ENCODE measurements at regions not wholly inside any gene's neighbourhood (a gene's known extent, or its start where the extent isn't known, plus 50 kb on each side); places are given as distances from the start of the nearest gene placed in this dataset.

DNA sequence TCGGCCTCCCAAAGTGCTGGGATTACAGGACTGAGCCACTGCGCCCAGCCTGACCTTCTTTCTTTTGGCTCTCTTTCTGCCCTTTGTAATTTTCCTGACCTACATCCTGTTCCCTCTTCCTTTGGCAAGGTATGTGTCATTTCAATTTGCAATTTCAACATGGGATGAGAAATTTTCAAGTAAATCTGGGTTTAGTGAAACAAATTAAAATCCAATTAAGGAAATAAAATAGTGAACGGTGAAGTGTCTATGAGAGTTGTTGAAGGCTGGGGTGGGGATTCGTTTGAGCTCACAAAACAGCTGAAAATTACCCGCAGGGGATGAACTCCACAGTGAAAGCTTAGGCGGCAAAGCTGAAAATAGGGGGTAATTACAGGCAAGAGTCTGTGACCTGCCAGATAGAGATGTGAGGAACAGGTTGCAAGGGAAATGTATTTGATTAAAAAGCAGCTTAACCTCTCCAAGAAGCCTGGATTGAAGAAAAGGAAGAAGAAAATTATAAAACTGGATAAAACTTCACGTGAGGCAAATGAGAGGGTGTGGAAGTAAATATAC is 277.7 kb downstream of the UTP18 start:
- intact Hi-C loops (cut with DNase I; ENCODE audit: low total_unique reads) (no loop called here), in situ Hi-C loops (cut with MboI; ENCODE audit: low sequenced_read_pairs in 4 of 4) (no loop called here)
- no peaks in the 10 kb centered on the region for H3K27me3 ChIP-seq
- no peaks in the 10 kb centered on the region for H3K4me1 ChIP-seq
- TF ChIP-seq POLR2A (IDR thresholded peaks at IDR 0.05), result no peak
- TF ChIP-seq, protein P1, sequence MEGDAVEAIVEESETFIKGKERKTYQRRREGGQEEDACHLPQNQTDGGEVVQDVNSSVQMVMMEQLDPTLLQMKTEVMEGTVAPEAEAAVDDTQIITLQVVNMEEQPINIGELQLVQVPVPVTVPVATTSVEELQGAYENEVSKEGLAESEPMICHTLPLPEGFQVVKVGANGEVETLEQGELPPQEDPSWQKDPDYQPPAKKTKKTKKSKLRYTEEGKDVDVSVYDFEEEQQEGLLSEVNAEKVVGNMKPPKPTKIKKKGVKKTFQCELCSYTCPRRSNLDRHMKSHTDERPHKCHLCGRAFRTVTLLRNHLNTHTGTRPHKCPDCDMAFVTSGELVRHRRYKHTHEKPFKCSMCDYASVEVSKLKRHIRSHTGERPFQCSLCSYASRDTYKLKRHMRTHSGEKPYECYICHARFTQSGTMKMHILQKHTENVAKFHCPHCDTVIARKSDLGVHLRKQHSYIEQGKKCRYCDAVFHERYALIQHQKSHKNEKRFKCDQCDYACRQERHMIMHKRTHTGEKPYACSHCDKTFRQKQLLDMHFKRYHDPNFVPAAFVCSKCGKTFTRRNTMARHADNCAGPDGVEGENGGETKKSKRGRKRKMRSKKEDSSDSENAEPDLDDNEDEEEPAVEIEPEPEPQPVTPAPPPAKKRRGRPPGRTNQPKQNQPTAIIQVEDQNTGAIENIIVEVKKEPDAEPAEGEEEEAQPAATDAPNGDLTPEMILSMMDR (IDR thresholded peaks at IDR 0.05 in 4 of 5, conservative IDR thresholded peaks at IDR 0.05 in 1 of 5), result no peak
- H3K36me3 ChIP-seq, result no peaks in the 10 kb centered on the region
- H3K9me3 ChIP-seq, result no peaks in the 10 kb centered on the region
- DNase-seq (no peak), ATAC-seq (no peak)
- no peak overlapping the region for H3K4me3 ChIP-seq
- H3K27ac ChIP-seq, result no peak overlapping the region

DNA sequence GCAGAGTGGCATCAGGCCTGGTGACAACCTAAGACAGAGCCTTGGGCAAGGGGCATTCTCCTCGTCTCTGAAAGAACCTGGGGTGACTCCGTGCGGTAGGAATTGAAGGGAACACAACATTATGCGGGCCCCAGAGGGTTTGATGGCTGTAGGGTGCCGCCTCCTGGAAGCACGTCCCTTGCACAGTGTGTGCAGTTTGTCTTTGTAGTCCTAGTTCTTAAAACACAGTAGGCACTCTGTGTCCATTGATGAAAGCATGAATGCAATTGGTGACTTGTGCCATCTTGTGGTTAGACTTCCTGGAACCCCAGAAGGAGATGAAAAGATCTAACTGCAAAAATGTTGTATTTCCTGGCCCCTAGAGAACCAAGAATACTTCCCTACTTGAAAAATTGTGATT is 279.8 kb downstream of the UTP18 start:
- Histone ChIP-seq H3K4me3 (no peak overlapping the region), H3K27me3 (no peaks in the 10 kb centered on the region), H3K9me3 (no peaks in the 10 kb centered on the region), H3K4me1 (no peaks in the 10 kb centered on the region), H3K27ac (no peak overlapping the region), H3K36me3 (no peaks in the 10 kb centered on the region)
- in situ Hi-C loops (cut with MboI; ENCODE audit: low sequenced_read_pairs in 4 of 4) (no loop called here), intact Hi-C loops (cut with DNase I; ENCODE audit: low total_unique reads) (no loop called here)
- DNase-seq (no peak), ATAC-seq (no peak)
- TF ChIP-seq POLR2A (IDR thresholded peaks at IDR 0.05), result no peak
- TF ChIP-seq, protein P1 (IDR thresholded peaks at IDR 0.05 in 4 of 5, conservative IDR thresholded peaks at IDR 0.05 in 1 of 5), result no peak

DNA sequence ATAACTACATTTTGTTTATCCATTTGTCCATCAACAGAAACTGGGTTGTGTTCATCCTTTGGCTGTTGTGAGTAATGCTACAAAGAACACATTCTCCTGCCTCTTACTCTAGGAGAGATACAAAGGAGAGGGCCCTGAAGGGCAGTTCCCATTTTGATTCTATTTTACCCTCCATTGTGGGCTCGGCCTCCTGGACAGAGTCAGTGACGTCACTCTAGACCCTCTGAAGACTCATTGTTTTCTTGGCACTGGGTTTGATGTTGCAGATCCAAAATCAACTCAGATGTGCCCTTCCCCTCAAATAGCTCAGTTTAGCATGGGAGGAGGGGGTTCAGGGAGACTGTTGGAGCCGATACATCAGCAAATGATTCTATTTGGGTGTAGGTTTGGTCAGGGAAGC is 280.9 kb downstream of the UTP18 start:
- in situ Hi-C loops (cut with MboI; ENCODE audit: low sequenced_read_pairs in 4 of 4), result no loop called here
- ATAC-seq (no peak), DNase-seq (no peak)
- Histone ChIP-seq H3K27ac (no peak overlapping the region), H3K36me3 (no peaks in the 10 kb centered on the region), H3K27me3 (no peaks in the 10 kb centered on the region), H3K9me3 (no peaks in the 10 kb centered on the region), H3K4me1 (no peaks in the 10 kb centered on the region), H3K4me3 (no peak overlapping the region)
- TF ChIP-seq, protein P1 (IDR thresholded peaks at IDR 0.05 in 4 of 5, conservative IDR thresholded peaks at IDR 0.05 in 1 of 5), result no peak
- no peak for TF ChIP-seq POLR2A (IDR thresholded peaks at IDR 0.05)
- intact Hi-C loops (cut with DNase I; ENCODE audit: low total_unique reads), result no loop called here

DNA sequence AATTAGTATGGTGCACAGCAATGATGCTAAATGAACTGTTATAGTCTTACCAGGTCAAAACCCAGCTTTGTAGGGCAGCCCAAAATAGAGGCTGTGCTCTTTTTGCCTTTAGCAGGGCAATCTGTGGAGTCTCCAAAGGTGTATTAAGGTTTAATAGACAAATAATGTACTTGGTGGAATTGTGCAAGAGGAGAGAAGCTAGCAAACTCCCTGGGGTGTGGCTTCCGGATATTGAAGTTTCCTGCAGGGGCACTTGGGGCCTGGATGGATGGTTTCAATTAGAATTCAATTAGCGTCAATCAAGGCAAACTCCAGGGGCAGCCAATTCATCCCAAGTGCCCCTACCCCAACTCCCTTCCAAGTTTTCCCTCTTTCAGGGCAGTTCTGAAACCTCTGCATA is 285.8 kb downstream of the UTP18 start:
- intact Hi-C loops (cut with DNase I; ENCODE audit: low total_unique reads), result no loop called here

More for the DNA sequence above, 285.8 kb downstream of the UTP18 start:
- ATAC-seq, result no peak
- in situ Hi-C loops (cut with MboI; ENCODE audit: low sequenced_read_pairs in 4 of 4), result no loop called here
- no peak overlapping the region for H3K27ac ChIP-seq
- no peaks in the 10 kb centered on the region for H3K9me3 ChIP-seq
- H3K4me3 ChIP-seq, result no peak overlapping the region
- no peak for DNase-seq
- H3K27me3 ChIP-seq, result no peaks in the 10 kb centered on the region
- no peaks in the 10 kb centered on the region for H3K4me1 ChIP-seq
- H3K36me3 ChIP-seq, result no peaks in the 10 kb centered on the region
- no peak for TF ChIP-seq POLR2A (IDR thresholded peaks at IDR 0.05)
- TF ChIP-seq, protein P1 (IDR thresholded peaks at IDR 0.05 in 4 of 5, conservative IDR thresholded peaks at IDR 0.05 in 1 of 5), result no peak
